ENCODE measurements at regions not wholly inside any gene's neighbourhood (a gene's known extent, or its start where the extent isn't known, plus 50 kb on each side); places are given as distances from the start of the nearest gene placed in this dataset.
"Not testable (repeated sequence)": the region's sequence is repeated elsewhere in the genome, so short reads cannot be mapped to it uniquely, and the experiment has no call there.

- no peak for DNase-seq
Measured at GRCh38 chr4:174066611-174067205, 216.8 kb downstream of the FBXO8 start.

GRCh38 chr4:174062831-174063230, 220.6 kb downstream of the FBXO8 start:
- DNase-seq, result no peak

- no peak for DNase-seq
Measured at GRCh38 chr4:174061026-174061425, 222.4 kb downstream of the FBXO8 start.

- DNase-seq, result no peak
Measured at GRCh38 chr4:174058846-174059245, 224.6 kb downstream of the FBXO8 start.

GRCh38 chr4:174056959-174057358, 226.5 kb downstream of the FBXO8 start:
- DNase-seq, result no peak

- DNase-seq, result no peak
Measured at GRCh38 chr4:174055344-174055743, 228.1 kb downstream of the FBXO8 start.

GRCh38 chr4:174053895-174054294, 229.6 kb downstream of the FBXO8 start:
- DNase-seq, result no peak

- DNase-seq, result no peak
Measured at GRCh38 chr4:174047363-174047762, 236.1 kb downstream of the FBXO8 start.

- DNase-seq, result not testable (repeated sequence)
Measured at GRCh38 chr4:174045829-174046228, 237.6 kb downstream of the FBXO8 start.

- no peak for DNase-seq
Measured at GRCh38 chr4:174045381-174045780, 238.1 kb downstream of the FBXO8 start.

- no peak for DNase-seq
Measured at GRCh38 chr4:174041555-174042105, 241.8 kb downstream of the FBXO8 start.

- no peak for DNase-seq
Measured at GRCh38 chr4:174040287-174040686, 243.2 kb downstream of the FBXO8 start.

GRCh38 chr4:174038481-174038880, 245.0 kb downstream of the FBXO8 start:
- no peak for DNase-seq

- DNase-seq, result no peak
Measured at GRCh38 chr4:174037631-174038030, 245.8 kb downstream of the FBXO8 start.

- DNase-seq, result no peak
Measured at GRCh38 chr4:174037049-174037448, 246.4 kb downstream of the FBXO8 start.

- DNase-seq, result no peak
Measured at GRCh38 chr4:174036576-174036975, 246.9 kb downstream of the FBXO8 start.

GRCh38 chr4:174036111-174036510, 247.4 kb downstream of the FBXO8 start:
- DNase-seq, result no peak

GRCh38 chr4:174023641-174024040, 259.8 kb downstream of the FBXO8 start:
- no peak for DNase-seq

- no peak for DNase-seq
Measured at GRCh38 chr4:174018236-174018635, 265.2 kb downstream of the FBXO8 start.

- DNase-seq, result no peak
Measured at GRCh38 chr4:174016251-174016650, 267.2 kb downstream of the FBXO8 start.

- no peak for DNase-seq
Measured at GRCh38 chr4:174012886-174013259, 270.6 kb downstream of the FBXO8 start.

GRCh38 chr4:174012135-174012885, 271.2 kb downstream of the FBXO8 start:
- DNase-seq, result no peak

- DNase-seq, result no peak
Measured at GRCh38 chr4:174010547-174010946, 272.9 kb downstream of the FBXO8 start.

- DNase-seq, result no peak
Measured at GRCh38 chr4:174009686-174010451, 273.6 kb downstream of the FBXO8 start.
